22Rv1 (cell line): ENCODE measurements at regions not wholly inside any gene's neighbourhood (a gene's known extent, or its start where the extent isn't known, plus 50 kb on each side); places are given as distances from the start of the nearest gene placed in this dataset.

Experiments used
- CTCF ChIP-seq: fragments of 450-650 bp; IDR thresholded peaks from 2 replicates; pipeline ENCODE4 v1.5.1; 2017; ENCODE audit warnings: mild to moderate bottlenecking
- ZFX ChIP-seq: fragments of 450-650 bp; IDR thresholded peaks from 2 replicates; pipeline ENCODE4 v1.6.1; 2017; ENCODE audit warnings: antibody characterized with exemption, borderline replicate concordance

GRCh38 chr2:120917886-120918285, 182.2 kb downstream of the GLI2 start:
- TF ChIP-seq CTCF (no peak), ZFX (no peak)
